NAMALWA (cell line): ENCODE measurements at regions not wholly inside any gene's neighbourhood (a gene's known extent, or its start where the extent isn't known, plus 50 kb on each side); places are given as distances from the start of the nearest gene placed in this dataset.
"Not testable (repeated sequence)": the region's sequence is repeated elsewhere in the genome, so short reads cannot be mapped to it uniquely, and the experiment has no call there.

ENCODE experiments used
- DNase-seq: peaks from one replicate; pipeline ENCODE4 v3.0.0-alpha.2; 2015; ENCODE audit warnings: low spot score

- not testable (repeated sequence) for DNase-seq
Observed at GRCh38 chr1:29681416-29681815, 445.1 kb downstream of the PTPRU start.

- DNase-seq, result no peak
Observed at GRCh38 chr1:29679828-29680558, 443.7 kb downstream of the PTPRU start.

- no peak for DNase-seq
Observed at GRCh38 chr1:29679316-29679715, 443.0 kb downstream of the PTPRU start.

- DNase-seq, result no peak
Observed at GRCh38 chr1:29677028-29678024, 441.0 kb downstream of the PTPRU start.

GRCh38 chr1:29676496-29676895 is 440.2 kb downstream of the PTPRU start:
- no peak for DNase-seq

- DNase-seq, result no peak
Observed at GRCh38 chr1:29675481-29676263, 439.4 kb downstream of the PTPRU start.

GRCh38 chr1:29674627-29675326 is 438.5 kb downstream of the PTPRU start:
- DNase-seq, result no peak

GRCh38 chr1:29673669-29674626 is 437.6 kb downstream of the PTPRU start:
- DNase-seq, result no peak

- no peak for DNase-seq
Observed at GRCh38 chr1:29673228-29673500, 436.8 kb downstream of the PTPRU start.

- no peak for DNase-seq
Observed at GRCh38 chr1:29672416-29673227, 436.3 kb downstream of the PTPRU start.

GRCh38 chr1:29671446-29672356 is 435.4 kb downstream of the PTPRU start:
- DNase-seq, result no peak

- DNase-seq, result no peak
Observed at GRCh38 chr1:29670752-29671151, 434.4 kb downstream of the PTPRU start.

- DNase-seq, result no peak
Observed at GRCh38 chr1:29669912-29670311, 433.6 kb downstream of the PTPRU start.

- DNase-seq, result no peak
Observed at GRCh38 chr1:29669158-29669871, 433.0 kb downstream of the PTPRU start.

GRCh38 chr1:29668551-29669157 is 432.3 kb downstream of the PTPRU start:
- no peak for DNase-seq

GRCh38 chr1:29667951-29668350 is 431.6 kb downstream of the PTPRU start:
- DNase-seq, result no peak

GRCh38 chr1:29664711-29665110 is 428.4 kb downstream of the PTPRU start:
- DNase-seq, result no peak

GRCh38 chr1:29658688-29659087 is 422.4 kb downstream of the PTPRU start:
- DNase-seq, result no peak
